ENCODE measurements at regions not wholly inside any gene's neighbourhood (a gene's known extent, or its start where the extent isn't known, plus 50 kb on each side); places are given as distances from the start of the nearest gene placed in this dataset.
A peak's percentile ranks its signal among the peaks of the same experiment; 100 is the strongest.

- no peaks in the 10 kb centered on the region for H3K9me3 Mint-ChIP-seq
- no peaks in the 10 kb centered on the region for H3K4me1 Mint-ChIP-seq (ENCODE audit: low read depth)
- H3K27ac Mint-ChIP-seq = no peak overlapping the region
- H3K36me3 Mint-ChIP-seq (ENCODE audit: low read depth) = no peaks in the 10 kb centered on the region
- H3K27me3 Mint-ChIP-seq (ENCODE audit: low read depth) = peaks cover 3% of the 10 kb centered on the region
- H3K4me3 Mint-ChIP-seq = no peak overlapping the region
- DNase-seq (ENCODE audit: low spot score) = no peak
Observed at GRCh38 chr15:98484914-98485313, 163.4 kb upstream of the IGF1R start.

GRCh38 chr15:98485451-98485850 lies 162.9 kb upstream of the IGF1R start:
- DNase-seq (ENCODE audit: low spot score) = no peak
- H3K4me1 Mint-ChIP-seq (ENCODE audit: low read depth) = no peaks in the 10 kb centered on the region
- H3K4me3 Mint-ChIP-seq = no peak overlapping the region
- H3K27ac Mint-ChIP-seq = no peak overlapping the region
- no peaks in the 10 kb centered on the region for H3K36me3 Mint-ChIP-seq (ENCODE audit: low read depth)
- peaks cover 3% of the 10 kb centered on the region for H3K27me3 Mint-ChIP-seq (ENCODE audit: low read depth)
- H3K9me3 Mint-ChIP-seq = no peaks in the 10 kb centered on the region

GRCh38 chr15:98493966-98494511 lies 154.3 kb upstream of the IGF1R start:
- H3K4me3 Mint-ChIP-seq = no peak overlapping the region
- no peak overlapping the region for H3K27ac Mint-ChIP-seq
- no peaks in the 10 kb centered on the region for H3K4me1 Mint-ChIP-seq (ENCODE audit: low read depth)

GRCh38 chr15:98501192-98501591 lies 147.1 kb upstream of the IGF1R start:
- no peaks in the 10 kb centered on the region for H3K4me1 Mint-ChIP-seq (ENCODE audit: low read depth)
- peaks cover 28% of the 10 kb centered on the region for H3K27me3 Mint-ChIP-seq (ENCODE audit: low read depth)
- no peak overlapping the region for H3K27ac Mint-ChIP-seq
- no peaks in the 10 kb centered on the region for H3K36me3 Mint-ChIP-seq (ENCODE audit: low read depth)
- peaks cover 9% of the 10 kb centered on the region for H3K9me3 Mint-ChIP-seq
- H3K4me3 Mint-ChIP-seq = no peak overlapping the region
- no peak for DNase-seq (ENCODE audit: low spot score)

More at GRCh38 chr15:98493966-98494511, 154.3 kb upstream of the IGF1R start:
- H3K9me3 Mint-ChIP-seq = no peaks in the 10 kb centered on the region
- DNase-seq (ENCODE audit: low spot score) = no peak
- H3K36me3 Mint-ChIP-seq (ENCODE audit: low read depth) = no peaks in the 10 kb centered on the region
- H3K27me3 Mint-ChIP-seq (ENCODE audit: low read depth) = peaks cover 5% of the 10 kb centered on the region

GRCh38 chr15:98501632-98502031 lies 146.7 kb upstream of the IGF1R start:
- Mint-ChIP-seq H3K27me3 (ENCODE audit: low read depth) (peaks cover 26% of the 10 kb centered on the region), H3K36me3 (ENCODE audit: low read depth) (no peaks in the 10 kb centered on the region), H3K4me1 (ENCODE audit: low read depth) (no peaks in the 10 kb centered on the region), H3K27ac (no peak overlapping the region), H3K4me3 (no peak overlapping the region), H3K9me3 (peaks cover 9% of the 10 kb centered on the region)
- no peak for DNase-seq (ENCODE audit: low spot score)

GRCh38 chr15:98503970-98504369 lies 144.4 kb upstream of the IGF1R start:
- Mint-ChIP-seq H3K4me3 (no peak overlapping the region), H3K27ac (no peak overlapping the region), H3K9me3 (peaks cover 9% of the 10 kb centered on the region), H3K27me3 (ENCODE audit: low read depth) (peaks cover 28% of the 10 kb centered on the region), H3K4me1 (ENCODE audit: low read depth) (no peaks in the 10 kb centered on the region), H3K36me3 (ENCODE audit: low read depth) (no peaks in the 10 kb centered on the region)
- DNase-seq (ENCODE audit: low spot score) = no peak

GRCh38 chr15:98504998-98505397 lies 143.3 kb upstream of the IGF1R start:
- H3K4me3 Mint-ChIP-seq = no peak overlapping the region
- no peak overlapping the region for H3K27ac Mint-ChIP-seq
- H3K9me3 Mint-ChIP-seq = no peaks in the 10 kb centered on the region

GRCh38 chr15:98505611-98506031 lies 142.7 kb upstream of the IGF1R start:
- no peak for DNase-seq (ENCODE audit: low spot score)
- Mint-ChIP-seq H3K4me3 (no peak overlapping the region), H3K9me3 (no peaks in the 10 kb centered on the region), H3K4me1 (ENCODE audit: low read depth) (no peaks in the 10 kb centered on the region), H3K27me3 (ENCODE audit: low read depth) (peaks cover 28% of the 10 kb centered on the region), H3K27ac (no peak overlapping the region), H3K36me3 (ENCODE audit: low read depth) (no peaks in the 10 kb centered on the region)

More at GRCh38 chr15:98504998-98505397, 143.3 kb upstream of the IGF1R start:
- no peak for DNase-seq (ENCODE audit: low spot score)
- no peaks in the 10 kb centered on the region for H3K4me1 Mint-ChIP-seq (ENCODE audit: low read depth)
- H3K36me3 Mint-ChIP-seq (ENCODE audit: low read depth) = no peaks in the 10 kb centered on the region
- peaks cover 27% of the 10 kb centered on the region for H3K27me3 Mint-ChIP-seq (ENCODE audit: low read depth)

- Mint-ChIP-seq H3K27me3 (ENCODE audit: low read depth) (peaks cover 28% of the 10 kb centered on the region), H3K4me1 (ENCODE audit: low read depth) (no peaks in the 10 kb centered on the region), H3K27ac (no peak overlapping the region), H3K4me3 (no peak overlapping the region), H3K9me3 (no peaks in the 10 kb centered on the region), H3K36me3 (ENCODE audit: low read depth) (no peaks in the 10 kb centered on the region)
- no peak for DNase-seq (ENCODE audit: low spot score)
Observed at GRCh38 chr15:98506172-98506571, 142.2 kb upstream of the IGF1R start.

- Mint-ChIP-seq H3K9me3 (no peaks in the 10 kb centered on the region), H3K4me1 (ENCODE audit: low read depth) (no peaks in the 10 kb centered on the region)
Observed at GRCh38 chr15:98506711-98507110, 141.6 kb upstream of the IGF1R start.

GRCh38 chr15:98513428-98513986 lies 134.8 kb upstream of the IGF1R start:
- Mint-ChIP-seq H3K4me1 (ENCODE audit: low read depth) (no peaks in the 10 kb centered on the region), H3K27me3 (ENCODE audit: low read depth) (peaks cover 6% of the 10 kb centered on the region), H3K9me3 (no peaks in the 10 kb centered on the region), H3K36me3 (ENCODE audit: low read depth) (no peaks in the 10 kb centered on the region), H3K27ac (no peak overlapping the region), H3K4me3 (no peak overlapping the region)
- DNase-seq (ENCODE audit: low spot score) = no peak

More at GRCh38 chr15:98506711-98507110, 141.6 kb upstream of the IGF1R start:
- H3K36me3 Mint-ChIP-seq (ENCODE audit: low read depth) = no peaks in the 10 kb centered on the region
- no peak for DNase-seq (ENCODE audit: low spot score)
- peaks cover 28% of the 10 kb centered on the region for H3K27me3 Mint-ChIP-seq (ENCODE audit: low read depth)
- no peak overlapping the region for H3K4me3 Mint-ChIP-seq
- no peak overlapping the region for H3K27ac Mint-ChIP-seq

- Mint-ChIP-seq H3K36me3 (ENCODE audit: low read depth) (no peaks in the 10 kb centered on the region), H3K27me3 (ENCODE audit: low read depth) (peaks cover 3% of the 10 kb centered on the region), H3K9me3 (no peaks in the 10 kb centered on the region), H3K4me1 (ENCODE audit: low read depth) (peaks cover 4% of the 10 kb centered on the region), H3K4me3 (no peak overlapping the region), H3K27ac (no peak overlapping the region)
- no peak for DNase-seq (ENCODE audit: low spot score)
Observed at GRCh38 chr15:98514034-98514622, 134.2 kb upstream of the IGF1R start.

GRCh38 chr15:98518823-98519561 lies 129.3 kb upstream of the IGF1R start:
- no peaks in the 10 kb centered on the region for H3K9me3 Mint-ChIP-seq
- peak; percentile 21 for DNase-seq (ENCODE audit: low spot score)
- H3K36me3 Mint-ChIP-seq (ENCODE audit: low read depth) = no peaks in the 10 kb centered on the region
- H3K27me3 Mint-ChIP-seq (ENCODE audit: low read depth) = no peaks in the 10 kb centered on the region
- peaks cover 6% of the 10 kb centered on the region for H3K4me1 Mint-ChIP-seq (ENCODE audit: low read depth)
- no peak overlapping the region for H3K4me3 Mint-ChIP-seq
- no peak overlapping the region for H3K27ac Mint-ChIP-seq

All from T-helper 2 cell treated with Interferon-gamma antibody and Interleukin-4, amounts not matched to agents 5 μg/mL and 100 μg/mL, for 36 hours (primary cell).